HepG2 (cell line): ENCODE measurements at regions not wholly inside any gene's neighbourhood (a gene's known extent, or its start where the extent isn't known, plus 50 kb on each side); places are given as distances from the start of the nearest gene placed in this dataset.

ENCODE experiments used
- ATAC-seq: fragments of 200-7000 bp; cut with Tn5 transposase; 3 replicates; pipeline ENCODE4 v1.9.1; 2020; ENCODE audit warnings: mild to moderate bottlenecking, moderate library complexity
- BruUV-seq: library from RNA; stranded (reverse); fragments of 400-500 nt; replicated peaks from 2 replicates; lab custom pipeline; 2021; lab: Mats Ljungman, UMichigan
- CTCF ChIA-PET: fragments of 300-600 bp; formaldehyde crosslinking; extraction: SDS; loops from one replicate; lab custom pipeline; 2021; ENCODE audit warnings: low total read pairs, inconsistent platforms, low intra/inter-chr PET ratio; lab: Yijun Ruan, JAX
- POLR2A ChIA-PET: fragments of 350-600 bp; sonication (Branson Sonifier 250); formaldehyde crosslinking; loops from one replicate; lab custom pipeline; 2020; ENCODE audit warnings: antibody characterized with exemption, inconsistent platforms; lab: Yijun Ruan, JAX
- DNase-seq: peaks from one replicate; pipeline ENCODE4 v3.0.0-alpha.2; 2015; ENCODE audit warnings: low spot score
- FAIRE-seq: peaks from 3 replicates; lab custom pipeline; 2011; peaks lifted over from hg19 to GRCh38; lab: Jason Lieb, UNC
- H2AFZ ChIP-seq: one replicate; pipeline ENCODE4 v1.6.1; 2011; ENCODE audit warnings: low read length, inconsistent platforms
- H3K27ac ChIP-seq: fragments of 300-600 bp; 3 replicates; pipeline ENCODE4 v1.8.0; 2011; ENCODE audit warnings: mixed run types, mild to moderate bottlenecking, mixed read lengths, low read length, inconsistent platforms; ENCODE audit not compliant: insufficient read depth; ENCODE audit errors: extremely low read length
- H3K27me3 ChIP-seq, 2 experiments: fragments of 200-600 bp in 1 of 2; 2 replicates in 1 of 2; 3 replicates in 1 of 2; pipeline versions ENCODE4 v1.6.0 to v1.8.0; 2011; ENCODE audit warnings: low read length in 2 of 2, mild to moderate bottlenecking in 2 of 2, moderate library complexity in 2 of 2, inconsistent platforms in 1 of 2; ENCODE audit not compliant: insufficient read depth in 2 of 2, control insufficient read depth in 1 of 2
- H3K36me3 ChIP-seq, 2 experiments: fragments of 200-600 bp in 1 of 2; replicated peaks in 1 of 2; 2 replicates in 1 of 2; 3 replicates in 1 of 2; pipeline versions ENCODE4 v1.5.1 to v1.8.0; 2011; ENCODE audit warnings: low read length in 2 of 2, inconsistent platforms in 1 of 2; ENCODE audit not compliant: insufficient read depth in 2 of 2, control insufficient read depth in 1 of 2
- H3K4me1 ChIP-seq: 2 replicates; pipeline ENCODE4 v1.5.1; 2012; ENCODE audit warnings: low read length, inconsistent platforms; ENCODE audit not compliant: insufficient read depth
- H3K4me2 ChIP-seq: 2 replicates; pipeline ENCODE4 v1.6.0; 2011; ENCODE audit warnings: low read depth, low read length, inconsistent platforms
- H3K4me3 ChIP-seq, 3 experiments: fragments of 200-600 bp in 1 of 3; sonication (generic), shearing (Covaris generic) in 1 of 3; replicated peaks in 1 of 3; 2 replicates each; pipeline ENCODE4 v1.5.1; 2011 to 2016; ENCODE audit warnings: low read length in 3 of 3, inconsistent platforms in 2 of 3, low read depth in 2 of 3, mild to moderate bottlenecking in 2 of 3, control low read depth in 1 of 3, mixed read lengths in 1 of 3; ENCODE audit not compliant: insufficient read depth in 1 of 3
- H3K79me2 ChIP-seq: one replicate; pipeline ENCODE4 v1.6.1; 2011; ENCODE audit warnings: low read length, inconsistent platforms; ENCODE audit not compliant: insufficient read depth
- H3K9ac ChIP-seq: 2 replicates; pipeline ENCODE4 v1.6.0; 2011; ENCODE audit warnings: mild to moderate bottlenecking, low read depth, low read length, inconsistent platforms; ENCODE audit not compliant: insufficient read depth
- H3K9me3 ChIP-seq: 2 replicates; pipeline ENCODE4 v1.5.1; 2012; ENCODE audit warnings: mild to moderate bottlenecking, low read length
- H4K20me1 ChIP-seq: 2 replicates; pipeline ENCODE4 v1.6.0; 2011; ENCODE audit warnings: inconsistent platforms, mild to moderate bottlenecking, low read length, moderate library complexity; ENCODE audit not compliant: insufficient read depth
- ATAD3A ChIP-seq: sonication (generic); formaldehyde crosslinking; IDR thresholded peaks from 2 replicates; pipeline ENCODE4 v1.4.0; 2020; ENCODE audit warnings: missing genetic modification reagents
- EZH2 ChIP-seq: conservative IDR thresholded peaks from 2 replicates; pipeline ENCODE4 v1.6.1; 2012; ENCODE audit warnings: mild to moderate bottlenecking, low read depth, low read length, moderate library complexity
- HMGA1 ChIP-seq: sonication (generic); formaldehyde crosslinking; conservative IDR thresholded peaks from 2 replicates; pipeline ENCODE4 v1.4.0; 2020; ENCODE audit warnings: missing genetic modification reagents
- MAFK ChIP-seq, 2 experiments: IDR thresholded peaks in 1 of 2; conservative IDR thresholded peaks in 1 of 2; 2 replicates each; pipeline ENCODE4 v1.6.1; 2011; ENCODE audit warnings: improper control_type of control experiment in 2 of 2, low read length in 2 of 2
- MTA3 ChIP-seq: sonication (generic); formaldehyde crosslinking; IDR thresholded peaks from 2 replicates; pipeline ENCODE4 v1.4.0; 2020; ENCODE audit warnings: missing genetic modification reagents
- NFATC3 ChIP-seq: sonication (generic); formaldehyde crosslinking; IDR thresholded peaks from 2 replicates; pipeline ENCODE4 v1.5.1; 2020; ENCODE audit warnings: mild to moderate bottlenecking, missing genetic modification reagents
- RBAK ChIP-seq: sonication (generic); formaldehyde crosslinking; IDR thresholded peaks from 2 replicates; pipeline ENCODE4 v1.5.1; 2020; ENCODE audit warnings: mild to moderate bottlenecking, missing genetic modification reagents
- SMYD3 ChIP-seq: sonication (generic); formaldehyde crosslinking; IDR thresholded peaks from 2 replicates; pipeline ENCODE4 v1.8.1; 2023; ENCODE audit warnings: mild to moderate bottlenecking, missing genetic modification reagents
- TEAD2 ChIP-seq: sonication (generic); formaldehyde crosslinking; IDR thresholded peaks from 2 replicates; pipeline ENCODE4 v1.9.0; 2021; ENCODE audit warnings: missing genetic modification reagents
- ZNF430 ChIP-seq: sonication (generic); formaldehyde crosslinking; IDR thresholded peaks from 2 replicates; pipeline ENCODE4 v1.9.0; 2021; ENCODE audit warnings: mild to moderate bottlenecking, missing genetic modification reagents
- ZNF446 ChIP-seq: sonication (generic); formaldehyde crosslinking; IDR thresholded peaks from 2 replicates; pipeline ENCODE4 v1.5.0; 2020; ENCODE audit warnings: mild to moderate bottlenecking, missing genetic modification reagents
- ZNF552 ChIP-seq: sonication (generic); formaldehyde crosslinking; IDR thresholded peaks from 2 replicates; pipeline ENCODE4 v1.9.0; 2022; ENCODE audit warnings: missing genetic modification reagents, mild to moderate bottlenecking, borderline replicate concordance
- ZNF691 ChIP-seq: sonication (generic); formaldehyde crosslinking; IDR thresholded peaks from 2 replicates; pipeline ENCODE4 v1.4.0; 2020; ENCODE audit warnings: missing genetic modification reagents, low read depth, mild to moderate bottlenecking, borderline replicate concordance
- ZNF746 ChIP-seq: sonication (generic); formaldehyde crosslinking; IDR thresholded peaks from 2 replicates; pipeline ENCODE4 v1.8.0; 2022; ENCODE audit warnings: mild to moderate bottlenecking, missing genetic modification reagents
- ZXDC ChIP-seq: sonication (generic); formaldehyde crosslinking; IDR thresholded peaks from 2 replicates; pipeline ENCODE4 v1.5.0; 2020; ENCODE audit warnings: mild to moderate bottlenecking, missing genetic modification reagents
- WGBS: methylation state at CpG from one replicate; pipeline ENCODE4 v1.1.6; 2017; ENCODE audit warnings: low lambda C conversion rate; 5-methylcytosine and 5-hydroxymethylcytosine counted together
- in situ Hi-C: cut with HindIII; loops from 2 replicates; pipeline ENCODE4 v1.10.0; 2017; ENCODE audit warnings: low pct_unique_long_range_greater_than_20kb; ENCODE audit not compliant: extremely low pct_ligation_motif_present
- intact Hi-C: fragments of 100-400 bp; cut with micrococcal nuclease; formaldehyde crosslinking; loops from one replicate; pipeline ENCODE4 v1.10.0; 2022; ENCODE audit not compliant: unreplicated experiment

GRCh38 chr4:152132776-152133175, 372.0 kb upstream of the GATB start:
- no peaks in the 10 kb centered on the region for H3K36me3 ChIP-seq
- H2AFZ ChIP-seq = no peak overlapping the region
- DNase-seq (no peak), ATAC-seq (no peak), FAIRE-seq (no peak)
- no peaks in the 10 kb centered on the region for H3K79me2 ChIP-seq
- H3K4me1 ChIP-seq = no peaks in the 10 kb centered on the region
- no peak overlapping the region for H3K27ac ChIP-seq
- no peak overlapping the region for H3K4me3 ChIP-seq
- BruUV-seq = no TSS peak
- ChIA-PET CTCF (no interaction called here), POLR2A (no interaction called here)
- H3K9me3 ChIP-seq = no peaks in the 10 kb centered on the region
- no peaks in the 10 kb centered on the region; a peak in 1 of 5 replicates for H3K27me3 ChIP-seq
- H3K4me2 ChIP-seq = no peak overlapping the region
- no peaks in the 10 kb centered on the region for H4K20me1 ChIP-seq
- H3K9ac ChIP-seq = no peak overlapping the region
- intact Hi-C loops = no loop called here
- in situ Hi-C loops = no loop called here
- TF ChIP-seq HMGA1 (CRISPR knock-in tag) (no peak), ZNF691 (CRISPR knock-in tag) (no peak), ZNF446 (CRISPR knock-in tag) (no peak), MAFK (conservative IDR thresholded peaks at IDR 0.05 in 1 of 2, IDR thresholded peaks at IDR 0.05 in 1 of 2; ENCODE audit: low read length in 2 of 2) (no peak), MTA3 (CRISPR knock-in tag) (no peak), EZH2 (no peak), SMYD3 (CRISPR knock-in tag) (no peak), ZNF552 (no peak)

- in situ Hi-C loops (no loop called here), intact Hi-C loops (no loop called here)
- Histone ChIP-seq H3K9me3 (no peaks in the 10 kb centered on the region), H2AFZ (no peak overlapping the region), H3K4me3 (no peak overlapping the region), H3K4me1 (no peaks in the 10 kb centered on the region), H3K4me2 (no peak overlapping the region), H3K79me2 (no peaks in the 10 kb centered on the region), H3K27ac (no peak overlapping the region), H4K20me1 (no peaks in the 10 kb centered on the region), H3K36me3 (no peaks in the 10 kb centered on the region), H3K27me3 (no peaks in the 10 kb centered on the region; a peak in 1 of 5 replicates), H3K9ac (no peak overlapping the region)
- FAIRE-seq (no peak), DNase-seq (no peak), ATAC-seq (no peak)
- POLR2A ChIA-PET = no interaction called here
- CTCF ChIA-PET = no interaction called here
- BruUV-seq = no TSS peak
- 0% methylated on average over 1 of the region's 1 CpG for WGBS
- TF ChIP-seq ZNF746 (no peak), ATAD3A (CRISPR knock-in tag) (no peak), TEAD2 (no peak), RBAK (CRISPR knock-in tag) (no peak), ZNF430 (CRISPR knock-in tag) (no peak), ZXDC (CRISPR knock-in tag) (no peak), NFATC3 (CRISPR knock-in tag) (no peak)
These were observed 367.5 kb upstream of the GATB start for GRCh38 chr4:152128356-152128755.
